HepG2 (cell line): ENCODE measurements at regions not wholly inside any gene's neighbourhood (a gene's known extent, or its start where the extent isn't known, plus 50 kb on each side); places are given as distances from the start of the nearest gene placed in this dataset.

Experiments
- ATAC-seq: fragments of 200-7000 bp; cut with Tn5 transposase; 3 replicates; pipeline ENCODE4 v1.9.1; 2020; ENCODE audit warnings: mild to moderate bottlenecking, moderate library complexity
- BruUV-seq: library from RNA; stranded (reverse); fragments of 400-500 nt; replicated peaks from 2 replicates; lab custom pipeline; 2021; lab: Mats Ljungman, UMichigan
- CTCF ChIA-PET: fragments of 300-600 bp; formaldehyde crosslinking; extraction: SDS; loops from one replicate; lab custom pipeline; 2021; ENCODE audit warnings: low total read pairs, inconsistent platforms, low intra/inter-chr PET ratio; lab: Yijun Ruan, JAX
- POLR2A ChIA-PET: fragments of 350-600 bp; sonication (Branson Sonifier 250); formaldehyde crosslinking; loops from one replicate; lab custom pipeline; 2020; ENCODE audit warnings: antibody characterized with exemption, inconsistent platforms; lab: Yijun Ruan, JAX
- DNase-seq: peaks from one replicate; pipeline ENCODE4 v3.0.0-alpha.2; 2015; ENCODE audit warnings: low spot score
- FAIRE-seq: peaks from 3 replicates; lab custom pipeline; 2011; peaks lifted over from hg19 to GRCh38; lab: Jason Lieb, UNC
- H2AFZ ChIP-seq: one replicate; pipeline ENCODE4 v1.6.1; 2011; ENCODE audit warnings: low read length, inconsistent platforms
- H3K27ac ChIP-seq: fragments of 300-600 bp; 3 replicates; pipeline ENCODE4 v1.8.0; 2011; ENCODE audit warnings: mixed run types, mild to moderate bottlenecking, mixed read lengths, low read length, inconsistent platforms; ENCODE audit not compliant: insufficient read depth; ENCODE audit errors: extremely low read length
- H3K27me3 ChIP-seq, 2 experiments: fragments of 200-600 bp in 1 of 2; 2 replicates in 1 of 2; 3 replicates in 1 of 2; pipeline versions ENCODE4 v1.6.0 to v1.8.0; 2011; ENCODE audit warnings: low read length in 2 of 2, mild to moderate bottlenecking in 2 of 2, moderate library complexity in 2 of 2, inconsistent platforms in 1 of 2; ENCODE audit not compliant: insufficient read depth in 2 of 2, control insufficient read depth in 1 of 2
- H3K36me3 ChIP-seq, 2 experiments: fragments of 200-600 bp in 1 of 2; replicated peaks in 1 of 2; 2 replicates in 1 of 2; 3 replicates in 1 of 2; pipeline versions ENCODE4 v1.5.1 to v1.8.0; 2011; ENCODE audit warnings: low read length in 2 of 2, inconsistent platforms in 1 of 2; ENCODE audit not compliant: insufficient read depth in 2 of 2, control insufficient read depth in 1 of 2
- H3K4me1 ChIP-seq: 2 replicates; pipeline ENCODE4 v1.5.1; 2012; ENCODE audit warnings: low read length, inconsistent platforms; ENCODE audit not compliant: insufficient read depth
- H3K4me2 ChIP-seq: 2 replicates; pipeline ENCODE4 v1.6.0; 2011; ENCODE audit warnings: low read depth, low read length, inconsistent platforms
- H3K4me3 ChIP-seq, 3 experiments: fragments of 200-600 bp in 1 of 3; sonication (generic), shearing (Covaris generic) in 1 of 3; replicated peaks in 1 of 3; 2 replicates each; pipeline ENCODE4 v1.5.1; 2011 to 2016; ENCODE audit warnings: low read length in 3 of 3, inconsistent platforms in 2 of 3, low read depth in 2 of 3, mild to moderate bottlenecking in 2 of 3, control low read depth in 1 of 3, mixed read lengths in 1 of 3; ENCODE audit not compliant: insufficient read depth in 1 of 3
- H3K79me2 ChIP-seq: one replicate; pipeline ENCODE4 v1.6.1; 2011; ENCODE audit warnings: low read length, inconsistent platforms; ENCODE audit not compliant: insufficient read depth
- H3K9ac ChIP-seq: 2 replicates; pipeline ENCODE4 v1.6.0; 2011; ENCODE audit warnings: mild to moderate bottlenecking, low read depth, low read length, inconsistent platforms; ENCODE audit not compliant: insufficient read depth
- H3K9me3 ChIP-seq: 2 replicates; pipeline ENCODE4 v1.5.1; 2012; ENCODE audit warnings: mild to moderate bottlenecking, low read length
- H4K20me1 ChIP-seq: 2 replicates; pipeline ENCODE4 v1.6.0; 2011; ENCODE audit warnings: inconsistent platforms, mild to moderate bottlenecking, low read length, moderate library complexity; ENCODE audit not compliant: insufficient read depth
- CEBPG ChIP-seq: IDR thresholded peaks from 2 replicates; pipeline ENCODE4 v1.6.1; 2016
- FOXM1 ChIP-seq: sonication (generic); formaldehyde crosslinking; IDR thresholded peaks from 2 replicates; pipeline ENCODE4 v1.5.0; 2020; ENCODE audit warnings: missing genetic modification reagents
- ZC3H4 ChIP-seq: sonication (generic); formaldehyde crosslinking; IDR thresholded peaks from 2 replicates; pipeline ENCODE4 v1.4.0; 2020; ENCODE audit warnings: missing genetic modification reagents, borderline replicate concordance
- ZNF12 ChIP-seq: sonication (generic); formaldehyde crosslinking; IDR thresholded peaks from 2 replicates; pipeline ENCODE4 v1.5.0; 2020; ENCODE audit warnings: missing genetic modification reagents
- ZNF326 ChIP-seq: sonication (generic); formaldehyde crosslinking; IDR thresholded peaks from 2 replicates; pipeline ENCODE4 v1.4.0; 2020; ENCODE audit warnings: missing genetic modification reagents, borderline replicate concordance
- ZNF546 ChIP-seq: sonication (generic); formaldehyde crosslinking; conservative IDR thresholded peaks from 2 replicates; pipeline ENCODE4 v1.8.1; 2023; ENCODE audit warnings: mild to moderate bottlenecking, missing genetic modification reagents
- ZNF678 ChIP-seq: sonication (generic); formaldehyde crosslinking; IDR thresholded peaks from 2 replicates; pipeline ENCODE4 v1.4.0; 2020; ENCODE audit warnings: mild to moderate bottlenecking, missing genetic modification reagents
- WGBS: methylation state at CpG from one replicate; pipeline ENCODE4 v1.1.6; 2017; ENCODE audit warnings: low lambda C conversion rate; 5-methylcytosine and 5-hydroxymethylcytosine counted together
- in situ Hi-C: cut with HindIII; loops from 2 replicates; pipeline ENCODE4 v1.10.0; 2017; ENCODE audit warnings: low pct_unique_long_range_greater_than_20kb; ENCODE audit not compliant: extremely low pct_ligation_motif_present
- intact Hi-C: fragments of 100-400 bp; cut with micrococcal nuclease; formaldehyde crosslinking; loops from one replicate; pipeline ENCODE4 v1.10.0; 2022; ENCODE audit not compliant: unreplicated experiment
- TF ChIP-seq, protein P1 (sequence below): sonication (generic); formaldehyde crosslinking; IDR thresholded peaks from 2 replicates; pipeline ENCODE4 v1.4.0; 2020; ENCODE audit warnings: missing genetic modification reagents

GRCh38 chr14:66135831-66136230, 350.3 kb upstream of the CCDC196 start:
- no TSS peak for BruUV-seq
- ChIA-PET POLR2A (no interaction called here), CTCF (no interaction called here)
- ATAC-seq (no peak), FAIRE-seq (no peak), DNase-seq (no peak)
- no peak overlapping the region for H3K4me2 ChIP-seq
- H3K9me3 ChIP-seq: no peaks in the 10 kb centered on the region
- no peak overlapping the region for H3K9ac ChIP-seq
- H3K27me3 ChIP-seq: peaks cover 0 to 1% of the 10 kb centered on the region in 2 experiments; a peak in 1 of 5 replicates
- no peaks in the 10 kb centered on the region for H3K36me3 ChIP-seq
- H3K4me1 ChIP-seq: no peaks in the 10 kb centered on the region
- H3K27ac ChIP-seq: no peak overlapping the region
- no peak for TF ChIP-seq ZNF678 (CRISPR knock-in tag)
- TF ChIP-seq ZNF546 (CRISPR knock-in tag): no peak
- TF ChIP-seq FOXM1 (CRISPR knock-in tag): no peak
- TF ChIP-seq ZC3H4 (CRISPR knock-in tag): no peak
- TF ChIP-seq ZNF12 (CRISPR knock-in tag): no peak
- TF ChIP-seq ZNF326 (CRISPR knock-in tag): no peak
- no peak for TF ChIP-seq CEBPG (CRISPR knock-in tag)
- TF ChIP-seq, protein P1, sequence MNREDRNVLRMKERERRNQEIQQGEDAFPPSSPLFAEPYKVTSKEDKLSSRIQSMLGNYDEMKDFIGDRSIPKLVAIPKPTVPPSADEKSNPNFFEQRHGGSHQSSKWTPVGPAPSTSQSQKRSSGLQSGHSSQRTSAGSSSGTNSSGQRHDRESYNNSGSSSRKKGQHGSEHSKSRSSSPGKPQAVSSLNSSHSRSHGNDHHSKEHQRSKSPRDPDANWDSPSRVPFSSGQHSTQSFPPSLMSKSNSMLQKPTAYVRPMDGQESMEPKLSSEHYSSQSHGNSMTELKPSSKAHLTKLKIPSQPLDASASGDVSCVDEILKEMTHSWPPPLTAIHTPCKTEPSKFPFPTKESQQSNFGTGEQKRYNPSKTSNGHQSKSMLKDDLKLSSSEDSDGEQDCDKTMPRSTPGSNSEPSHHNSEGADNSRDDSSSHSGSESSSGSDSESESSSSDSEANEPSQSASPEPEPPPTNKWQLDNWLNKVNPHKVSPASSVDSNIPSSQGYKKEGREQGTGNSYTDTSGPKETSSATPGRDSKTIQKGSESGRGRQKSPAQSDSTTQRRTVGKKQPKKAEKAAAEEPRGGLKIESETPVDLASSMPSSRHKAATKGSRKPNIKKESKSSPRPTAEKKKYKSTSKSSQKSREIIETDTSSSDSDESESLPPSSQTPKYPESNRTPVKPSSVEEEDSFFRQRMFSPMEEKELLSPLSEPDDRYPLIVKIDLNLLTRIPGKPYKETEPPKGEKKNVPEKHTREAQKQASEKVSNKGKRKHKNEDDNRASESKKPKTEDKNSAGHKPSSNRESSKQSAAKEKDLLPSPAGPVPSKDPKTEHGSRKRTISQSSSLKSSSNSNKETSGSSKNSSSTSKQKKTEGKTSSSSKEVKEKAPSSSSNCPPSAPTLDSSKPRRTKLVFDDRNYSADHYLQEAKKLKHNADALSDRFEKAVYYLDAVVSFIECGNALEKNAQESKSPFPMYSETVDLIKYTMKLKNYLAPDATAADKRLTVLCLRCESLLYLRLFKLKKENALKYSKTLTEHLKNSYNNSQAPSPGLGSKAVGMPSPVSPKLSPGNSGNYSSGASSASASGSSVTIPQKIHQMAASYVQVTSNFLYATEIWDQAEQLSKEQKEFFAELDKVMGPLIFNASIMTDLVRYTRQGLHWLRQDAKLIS (CRISPR knock-in tag): no peak
- intact Hi-C loops: no loop called here
- no peaks in the 10 kb centered on the region for H4K20me1 ChIP-seq
- H3K4me3 ChIP-seq: no peak overlapping the region
- WGBS: 94% methylated on average over 2 of the region's 2 CpGs
- in situ Hi-C loops: no loop called here
- no peak overlapping the region for H2AFZ ChIP-seq
- no peaks in the 10 kb centered on the region for H3K79me2 ChIP-seq
